HepG2 (cell line): ENCODE measurements at regions not wholly inside any gene's neighbourhood (a gene's known extent, or its start where the extent isn't known, plus 50 kb on each side); places are given as distances from the start of the nearest gene placed in this dataset.

ENCODE experiments used
- ASH2L ChIP-seq: fragments of 300-600, 200-600 bp; sonication (generic); IDR thresholded peaks from 2 replicates; pipeline ENCODE4 v1.7.0; 2017; ENCODE audit warnings: low read depth, mild to moderate bottlenecking, moderate library complexity, mixed read lengths, low read length; ENCODE audit not compliant: insufficient read length
- BRCA1 ChIP-seq: sonication (generic); formaldehyde crosslinking; IDR thresholded peaks from 2 replicates; pipeline ENCODE4 v1.4.0; 2020; ENCODE audit warnings: missing genetic modification reagents
- FUBP1 ChIP-seq: sonication (generic); formaldehyde crosslinking; IDR thresholded peaks from 2 replicates; pipeline ENCODE4 v1.5.1; 2020; ENCODE audit warnings: missing genetic modification reagents, mild to moderate bottlenecking, borderline replicate concordance
- HOMEZ ChIP-seq: IDR thresholded peaks from 2 replicates; pipeline ENCODE4 v1.6.1; 2016; ENCODE audit warnings: low read depth
- NR0B2 ChIP-seq: sonication (generic); formaldehyde crosslinking; IDR thresholded peaks from 2 replicates; pipeline ENCODE4 v1.4.0; 2020; ENCODE audit warnings: mild to moderate bottlenecking, missing genetic modification reagents
- POGZ ChIP-seq: sonication (generic); formaldehyde crosslinking; IDR thresholded peaks from 2 replicates; pipeline ENCODE4 v1.4.0; 2020; ENCODE audit warnings: mild to moderate bottlenecking, missing genetic modification reagents
- SKIL ChIP-seq: sonication (generic); formaldehyde crosslinking; IDR thresholded peaks from 2 replicates; pipeline ENCODE4 v1.8.0; 2022; ENCODE audit warnings: missing genetic modification reagents, mild to moderate bottlenecking, moderate library complexity, borderline replicate concordance
- ZFP36L2 ChIP-seq: sonication (generic); formaldehyde crosslinking; IDR thresholded peaks from 2 replicates; pipeline ENCODE4 v1.4.0; 2020; ENCODE audit warnings: missing genetic modification reagents
- ZIK1 ChIP-seq: sonication (generic); formaldehyde crosslinking; IDR thresholded peaks from 2 replicates; pipeline ENCODE4 v1.5.0; 2020; ENCODE audit warnings: mild to moderate bottlenecking, low read depth, missing genetic modification reagents, borderline replicate concordance
- ZNF318 ChIP-seq: sonication (generic); formaldehyde crosslinking; IDR thresholded peaks from 2 replicates; pipeline ENCODE4 v1.4.0; 2020; ENCODE audit warnings: mild to moderate bottlenecking, missing genetic modification reagents
- ZNF343 ChIP-seq: sonication (generic); formaldehyde crosslinking; IDR thresholded peaks from 2 replicates; pipeline ENCODE4 v1.4.0; 2020; ENCODE audit warnings: mild to moderate bottlenecking, missing genetic modification reagents
- ZNF75D ChIP-seq: sonication (generic); formaldehyde crosslinking; IDR thresholded peaks from 2 replicates; pipeline ENCODE4 v1.8.1; 2023; ENCODE audit warnings: missing genetic modification reagents, mild to moderate bottlenecking, borderline replicate concordance
- ZNF816 ChIP-seq: sonication (generic); formaldehyde crosslinking; IDR thresholded peaks from 2 replicates; pipeline ENCODE4 v1.8.0; 2022; ENCODE audit warnings: missing genetic modification reagents, mild to moderate bottlenecking, borderline replicate concordance

GRCh38 chr9:91071184-91071990, 269.8 kb downstream of the SYK start (continued):
- TF ChIP-seq ZNF343 (CRISPR knock-in tag) (no peak), ZNF816 (CRISPR knock-in tag) (no peak), ZNF75D (CRISPR knock-in tag) (no peak), ASH2L (peak; percentile 48), FUBP1 (CRISPR knock-in tag) (no peak), POGZ (CRISPR knock-in tag) (no peak), HOMEZ (CRISPR knock-in tag) (peak; percentile 29; the same call in 1 of the 2 replicates), SKIL (CRISPR knock-in tag) (peak; percentile 57; the same call in 1 of the 2 replicates), ZFP36L2 (CRISPR knock-in tag) (no peak), ZIK1 (CRISPR knock-in tag) (0 out of 2 replicates have a peak, but pooled peaks have one; percentile 64), NR0B2 (CRISPR knock-in tag) (no peak), ZNF318 (CRISPR knock-in tag) (no peak), BRCA1 (0 out of 2 replicates have a peak, but pooled peaks have one; percentile 25)
